Heart left ventricle (tissue), 13 donors: ENCODE measurements at regions not wholly inside any gene's neighbourhood (a gene's known extent, or its start where the extent isn't known, plus 50 kb on each side); places are given as distances from the start of the nearest gene placed in this dataset.

Experiments
- POLR2A ChIP-seq, 2 donors: fragments of 450-650 bp; IDR thresholded peaks; one replicate each; pipeline ENCODE4 v1.6.1; 2017; ENCODE audit warnings: antibody characterized with exemption in 2 of 2, mild to moderate bottlenecking in 2 of 2, moderate library complexity in 2 of 2
- TF ChIP-seq, protein P1 (sequence below), 12 donors: fragments of 200-600 bp; sonication (generic) in 4 of 12; IDR thresholded peaks; one replicate each; pipeline versions ENCODE4 v1.5.0 to v1.8.0; 2018 to 2022; ENCODE audit warnings: antibody characterized with exemption in 12 of 12, mild to moderate bottlenecking in 5 of 12
- donor health status: ischemic (EF 13 %, LVEDD 7.1; RV severe dilation, severe dysfunction).
- donor health status: DM: no; HTN: yes; CAD: no.
- donor health status: DM: no; HTN: no; CAD: no.
- donor health status: ischemic (EF 25% LVEDD 6.9; RV normal size, moderate dysfunction).
- donor health status: ischemic (EF 25% LVEDD 5.7; RV mildly dilated, moderate dysfunction).
- donor health status: ischemic (EF 35%, LVEDD 5.7; RV mildly dilated, moderate dysfunction).
- donor health status: nonischemic (EF 11% LVEDD 7.7; RV severe dilation, severe dysfunction).
- donor health status: DM: yes; HTN: yes; CAD: no.
- donor health status: PGD.
- donor health status: ischemic (EF 29% LVEDD 5.4; RV normal size, mild dysfunction).
- donor health status: nonischemic (EF 23%, LVEDD 6.1; RV moderate dilation, normal function).

- TF ChIP-seq, protein P1, sequence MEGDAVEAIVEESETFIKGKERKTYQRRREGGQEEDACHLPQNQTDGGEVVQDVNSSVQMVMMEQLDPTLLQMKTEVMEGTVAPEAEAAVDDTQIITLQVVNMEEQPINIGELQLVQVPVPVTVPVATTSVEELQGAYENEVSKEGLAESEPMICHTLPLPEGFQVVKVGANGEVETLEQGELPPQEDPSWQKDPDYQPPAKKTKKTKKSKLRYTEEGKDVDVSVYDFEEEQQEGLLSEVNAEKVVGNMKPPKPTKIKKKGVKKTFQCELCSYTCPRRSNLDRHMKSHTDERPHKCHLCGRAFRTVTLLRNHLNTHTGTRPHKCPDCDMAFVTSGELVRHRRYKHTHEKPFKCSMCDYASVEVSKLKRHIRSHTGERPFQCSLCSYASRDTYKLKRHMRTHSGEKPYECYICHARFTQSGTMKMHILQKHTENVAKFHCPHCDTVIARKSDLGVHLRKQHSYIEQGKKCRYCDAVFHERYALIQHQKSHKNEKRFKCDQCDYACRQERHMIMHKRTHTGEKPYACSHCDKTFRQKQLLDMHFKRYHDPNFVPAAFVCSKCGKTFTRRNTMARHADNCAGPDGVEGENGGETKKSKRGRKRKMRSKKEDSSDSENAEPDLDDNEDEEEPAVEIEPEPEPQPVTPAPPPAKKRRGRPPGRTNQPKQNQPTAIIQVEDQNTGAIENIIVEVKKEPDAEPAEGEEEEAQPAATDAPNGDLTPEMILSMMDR (IDR thresholded peaks at IDR 0.05) = no peak
- no peak for TF ChIP-seq POLR2A (IDR thresholded peaks at IDR 0.05)
Measured at GRCh38 chr2:160561551-160562295, 68.1 kb upstream of the RBMS1 start.
